ENCODE measurements at regions not wholly inside any gene's neighbourhood (a gene's known extent, or its start where the extent isn't known, plus 50 kb on each side); places are given as distances from the start of the nearest gene placed in this dataset.

GRCh38 chr3:187832202-187832601 is 86.9 kb upstream of the BCL6 start:
- no peak for TF ChIP-seq CTCF (IDR thresholded peaks at IDR 0.05)
- no peak for TF ChIP-seq POLR2A (IDR thresholded peaks at IDR 0.05)

All from uterus (tissue), 2 donors.